ENCODE measurements at regions not wholly inside any gene's neighbourhood (a gene's known extent, or its start where the extent isn't known, plus 50 kb on each side); places are given as distances from the start of the nearest gene placed in this dataset.

GRCh38 chr2:217157581-217157980 lies 297.7 kb upstream of the TNP1 start:
- Histone ChIP-seq H3K27ac (no peak overlapping the region), H3K9me3 (no peaks in the 10 kb centered on the region), H3K27me3 (peaks cover 30% of the 10 kb centered on the region), H3K4me1 (ENCODE audit: control insufficient read depth in 1 of 2, insufficient read depth in 1 of 2, low read depth in 1 of 2, low read length in 1 of 2) (no peaks in the 10 kb centered on the region), H3K36me3 (no peaks in the 10 kb centered on the region), H3K4me3 (ENCODE audit: low read depth in 1 of 2, low read length in 1 of 2) (no peak overlapping the region)
- TF ChIP-seq CTCF (IDR thresholded peaks at IDR 0.05), result no peak

GRCh38 chr2:217156801-217157200 lies 296.9 kb upstream of the TNP1 start:
- no peak overlapping the region for H3K27ac ChIP-seq
- H3K9me3 ChIP-seq, result no peaks in the 10 kb centered on the region
- H3K36me3 ChIP-seq, result no peaks in the 10 kb centered on the region
- H3K4me3 ChIP-seq (ENCODE audit: low read depth in 1 of 2, low read length in 1 of 2), result no peak overlapping the region
- H3K4me1 ChIP-seq (ENCODE audit: control insufficient read depth in 1 of 2, insufficient read depth in 1 of 2, low read depth in 1 of 2, low read length in 1 of 2), result no peaks in the 10 kb centered on the region
- peaks cover 22% of the 10 kb centered on the region for H3K27me3 ChIP-seq
- TF ChIP-seq CTCF (IDR thresholded peaks at IDR 0.05), result no peak

- Histone ChIP-seq H3K4me1 (ENCODE audit: control insufficient read depth in 1 of 2, insufficient read depth in 1 of 2, low read depth in 1 of 2, low read length in 1 of 2) (no peaks in the 10 kb centered on the region), H3K27me3 (peaks cover 4% of the 10 kb centered on the region), H3K4me3 (ENCODE audit: low read depth in 1 of 2, low read length in 1 of 2) (no peak overlapping the region), H3K27ac (no peak overlapping the region), H3K9me3 (no peaks in the 10 kb centered on the region), H3K36me3 (no peaks in the 10 kb centered on the region)
- no peak for TF ChIP-seq CTCF (IDR thresholded peaks at IDR 0.05)
These were observed 295.1 kb upstream of the TNP1 start for GRCh38 chr2:217154923-217155322.

GRCh38 chr2:217153510-217153909 lies 293.6 kb upstream of the TNP1 start:
- no peaks in the 10 kb centered on the region for H3K9me3 ChIP-seq
- H3K4me3 ChIP-seq (ENCODE audit: low read depth in 1 of 2, low read length in 1 of 2), result no peak overlapping the region
- no peaks in the 10 kb centered on the region for H3K27me3 ChIP-seq
- H3K36me3 ChIP-seq, result no peaks in the 10 kb centered on the region
- H3K4me1 ChIP-seq (ENCODE audit: control insufficient read depth in 1 of 2, insufficient read depth in 1 of 2, low read depth in 1 of 2, low read length in 1 of 2), result no peaks in the 10 kb centered on the region
- H3K27ac ChIP-seq, result no peak overlapping the region
- TF ChIP-seq CTCF (IDR thresholded peaks at IDR 0.05), result no peak

GRCh38 chr2:217152831-217153230 lies 293.0 kb upstream of the TNP1 start:
- Histone ChIP-seq H3K4me1 (ENCODE audit: control insufficient read depth in 1 of 2, insufficient read depth in 1 of 2, low read depth in 1 of 2, low read length in 1 of 2) (no peaks in the 10 kb centered on the region), H3K27ac (no peak overlapping the region), H3K9me3 (no peaks in the 10 kb centered on the region), H3K4me3 (ENCODE audit: low read depth in 1 of 2, low read length in 1 of 2) (no peak overlapping the region), H3K36me3 (no peaks in the 10 kb centered on the region), H3K27me3 (no peaks in the 10 kb centered on the region)
- TF ChIP-seq CTCF (IDR thresholded peaks at IDR 0.05), result no peak

Measured in neutrophil (primary cell).